ENCODE measurements at regions not wholly inside any gene's neighbourhood (a gene's known extent, or its start where the extent isn't known, plus 50 kb on each side); places are given as distances from the start of the nearest gene placed in this dataset.

GRCh38 chr3:135755330-135756105, 210.0 kb upstream of the PPP2R3A start:
- no peak for DNase-seq

GRCh38 chr3:135756106-135756668, 209.3 kb upstream of the PPP2R3A start:
- DNase-seq = no peak

- DNase-seq = no peak
These were observed 208.1 kb upstream of the PPP2R3A start for GRCh38 chr3:135757421-135757820.

GRCh38 chr3:135758961-135759360, 206.6 kb upstream of the PPP2R3A start:
- no peak for DNase-seq

GRCh38 chr3:135759651-135760050, 205.9 kb upstream of the PPP2R3A start:
- no peak for DNase-seq

GRCh38 chr3:135760581-135760980, 204.9 kb upstream of the PPP2R3A start:
- DNase-seq = no peak

- no peak for DNase-seq
These were observed 203.2 kb upstream of the PPP2R3A start for GRCh38 chr3:135762188-135762856.

GRCh38 chr3:135766115-135766514, 199.4 kb upstream of the PPP2R3A start:
- no peak for DNase-seq

GRCh38 chr3:135771760-135772159, 193.8 kb upstream of the PPP2R3A start:
- DNase-seq = no peak

GRCh38 chr3:135779024-135779423, 186.5 kb upstream of the PPP2R3A start:
- DNase-seq = no peak

- no peak for DNase-seq
These were observed 185.8 kb upstream of the PPP2R3A start for GRCh38 chr3:135779590-135780235.

- no peak for DNase-seq
These were observed 184.3 kb upstream of the PPP2R3A start for GRCh38 chr3:135781026-135781815.

- no peak for DNase-seq
These were observed 181.0 kb upstream of the PPP2R3A start for GRCh38 chr3:135784557-135784956.

GRCh38 chr3:135788146-135788545, 177.4 kb upstream of the PPP2R3A start:
- no peak for DNase-seq

GRCh38 chr3:135788978-135789377, 176.6 kb upstream of the PPP2R3A start:
- DNase-seq = no peak

GRCh38 chr3:135792174-135792573, 173.4 kb upstream of the PPP2R3A start:
- no peak for DNase-seq

GRCh38 chr3:135792858-135793475, 172.6 kb upstream of the PPP2R3A start:
- DNase-seq = no peak

GRCh38 chr3:135800071-135800549, 165.4 kb upstream of the PPP2R3A start:
- DNase-seq = no peak

- DNase-seq = no peak
These were observed 164.5 kb upstream of the PPP2R3A start for GRCh38 chr3:135801018-135801417.

GRCh38 chr3:135802171-135802570, 163.4 kb upstream of the PPP2R3A start:
- no peak for DNase-seq

- no peak for DNase-seq
These were observed 162.4 kb upstream of the PPP2R3A start for GRCh38 chr3:135803028-135803692.

GRCh38 chr3:135805752-135806151, 159.8 kb upstream of the PPP2R3A start:
- DNase-seq = no peak
